HG03175 (cell line): ENCODE measurements at regions not wholly inside any gene's neighbourhood (a gene's known extent, or its start where the extent isn't known, plus 50 kb on each side); places are given as distances from the start of the nearest gene placed in this dataset.
"Not testable (repeated sequence)": the region's sequence is repeated elsewhere in the genome, so short reads cannot be mapped to it uniquely, and the experiment has no call there.

Source experiments
- ATAC-seq: cut with Tn5 transposase; IDR thresholded peaks from one replicate; pipeline ENCODE4 v1.9.1; 2021; ENCODE audit warnings: mild to moderate bottlenecking, moderate library complexity; ENCODE audit not compliant: unreplicated experiment

DNA sequence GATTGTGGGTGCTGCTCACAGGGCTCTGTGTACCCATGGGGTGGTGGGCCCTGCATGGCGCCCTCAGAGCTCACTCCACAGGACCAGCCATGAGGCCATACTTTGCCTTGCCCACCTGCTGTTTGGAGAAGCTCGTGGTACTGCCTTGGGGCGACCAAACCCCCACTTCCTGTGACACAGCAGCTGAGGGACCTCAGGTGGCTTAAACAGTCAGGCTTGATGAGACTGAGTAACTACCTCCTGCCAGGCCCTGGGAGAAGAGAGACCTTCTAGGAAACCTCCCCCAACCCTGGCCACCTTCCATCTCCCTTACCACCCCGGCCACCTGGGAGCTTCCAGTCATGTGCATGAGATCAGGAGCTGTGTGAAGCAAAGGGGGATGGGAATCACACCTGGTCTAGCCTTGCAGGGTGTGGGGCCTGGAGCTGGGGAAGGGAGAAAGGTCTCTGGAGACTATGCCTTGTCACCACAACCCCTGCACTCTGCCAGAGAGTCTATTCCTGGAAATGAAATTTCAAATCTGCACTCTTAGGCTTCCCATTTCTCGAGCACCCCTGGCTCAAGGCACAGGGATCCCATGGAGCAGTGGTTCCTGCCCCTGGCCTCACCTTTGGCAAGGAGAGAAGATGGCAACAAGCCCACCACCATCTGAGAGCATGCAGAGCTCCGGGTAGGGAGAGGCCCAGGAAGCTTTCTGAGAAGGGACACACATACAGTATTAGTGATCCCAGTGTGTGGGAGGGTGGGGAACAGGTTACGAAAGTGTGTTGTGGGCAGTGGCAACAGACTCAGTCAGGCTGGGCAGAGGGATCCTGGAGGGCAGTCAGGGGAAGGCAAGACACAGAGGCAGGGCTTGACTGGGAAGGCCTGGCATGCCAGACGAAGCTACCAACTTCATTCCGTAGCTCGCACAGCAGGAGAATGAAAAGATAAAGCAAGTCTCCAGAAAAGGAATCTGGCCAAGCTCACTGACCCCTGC lies 125.0 kb downstream of the URI1 start:
- ATAC-seq = no peak

GRCh38 chr19:30067956-30068506 lies 126.0 kb downstream of the URI1 start:
- not testable (repeated sequence) for ATAC-seq

GRCh38 chr19:30068528-30069395 lies 126.7 kb downstream of the URI1 start:
- ATAC-seq = no peak

GRCh38 chr19:30069535-30070197 lies 127.6 kb downstream of the URI1 start:
- ATAC-seq = no peak

GRCh38 chr19:30070198-30070967 lies 128.3 kb downstream of the URI1 start:
- ATAC-seq = no peak

- ATAC-seq = no peak
Measured at GRCh38 chr19:30070968-30071632, 129.1 kb downstream of the URI1 start.

DNA sequence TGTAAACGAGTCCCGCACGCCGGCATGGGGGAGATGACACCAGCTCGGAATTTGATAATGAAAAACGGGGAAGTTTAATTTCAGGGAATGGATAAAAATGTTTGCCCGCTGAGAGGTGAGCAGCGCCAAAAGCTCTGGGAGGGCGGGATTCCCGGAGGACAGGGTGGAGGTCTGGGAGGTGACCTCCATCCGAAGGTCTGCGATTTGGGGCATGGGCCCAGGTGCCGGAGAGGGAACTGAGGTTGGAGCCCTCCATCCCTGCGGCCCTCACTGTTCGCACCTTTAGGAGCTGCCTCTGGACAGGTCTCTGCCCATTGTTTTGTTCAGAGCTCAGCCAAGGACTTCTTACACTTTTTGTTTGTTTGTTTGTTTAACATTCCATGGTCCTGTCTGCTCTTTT lies 129.8 kb downstream of the URI1 start:
- ATAC-seq = no peak

GRCh38 chr19:30073152-30074000 lies 131.3 kb downstream of the URI1 start:
- no peak for ATAC-seq

- no peak for ATAC-seq
Measured at GRCh38 chr19:30074096-30074495, 132.1 kb downstream of the URI1 start.

- ATAC-seq = no peak
Measured at GRCh38 chr19:30074741-30075715, 133.0 kb downstream of the URI1 start.

DNA sequence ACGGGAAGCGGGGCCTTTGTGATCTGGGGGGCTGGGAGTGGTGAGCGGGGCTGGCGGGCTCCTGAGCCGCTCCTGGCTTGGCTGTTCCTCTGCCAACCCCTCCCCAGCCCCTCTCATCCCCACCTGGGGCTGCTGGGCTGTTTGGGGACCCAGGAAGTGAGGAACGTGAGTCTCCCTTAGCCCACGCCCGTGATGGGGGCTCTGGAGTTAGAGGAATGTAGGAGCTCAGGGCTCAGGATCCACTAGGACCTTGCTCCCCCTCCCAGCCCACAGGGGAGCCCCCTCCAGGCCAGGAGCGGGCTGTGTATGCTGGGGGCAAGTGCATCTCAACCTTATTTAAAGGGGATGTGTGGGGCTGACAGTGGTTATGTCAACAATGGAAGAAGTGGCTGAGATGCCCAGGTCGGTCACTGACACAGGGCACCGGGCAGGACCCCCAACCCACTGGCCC lies 134.1 kb downstream of the URI1 start:
- ATAC-seq = no peak

DNA sequence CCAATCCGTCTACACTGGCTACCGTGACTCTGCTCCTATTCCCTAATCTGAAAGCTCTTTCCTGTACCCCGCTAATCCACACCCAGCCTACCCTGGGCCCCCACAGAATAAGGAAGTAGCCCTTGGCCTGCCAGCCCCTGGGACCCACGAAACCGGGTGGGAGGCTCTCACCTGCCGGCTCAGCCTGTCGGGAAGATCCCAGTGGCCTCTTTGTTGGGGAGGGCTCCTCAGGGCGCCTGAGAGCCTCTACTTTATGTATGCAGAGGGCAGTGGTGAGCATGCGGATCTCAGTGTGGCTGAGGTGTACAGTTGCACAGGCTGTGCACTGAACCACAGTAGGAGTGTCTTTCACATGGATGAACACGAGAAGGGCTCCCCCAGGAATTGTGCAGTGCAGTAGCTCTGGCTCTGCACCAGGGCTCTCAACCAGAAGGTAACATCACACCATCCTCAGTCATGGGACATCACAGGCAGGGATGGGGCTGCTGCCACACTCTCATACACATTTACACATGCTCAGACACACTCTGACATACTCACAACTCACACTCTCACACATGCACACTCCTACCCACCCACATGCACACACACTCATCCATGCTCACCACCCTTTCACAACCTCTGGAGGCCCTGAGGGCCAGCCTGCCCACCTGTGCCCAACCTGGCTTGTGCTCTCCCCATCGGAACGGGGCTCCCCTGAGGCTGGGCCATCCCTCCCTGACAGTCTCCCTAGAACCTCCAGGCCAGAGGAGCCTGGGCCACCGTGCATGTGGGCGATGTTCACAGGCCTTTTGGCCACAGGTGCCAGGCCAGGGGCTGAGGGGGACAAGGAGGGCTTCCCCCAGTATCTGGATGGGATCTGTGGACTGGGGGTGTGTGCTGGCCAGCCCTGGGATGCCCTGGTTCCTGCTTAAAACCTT lies 135.0 kb downstream of the URI1 start:
- no peak for ATAC-seq

DNA sequence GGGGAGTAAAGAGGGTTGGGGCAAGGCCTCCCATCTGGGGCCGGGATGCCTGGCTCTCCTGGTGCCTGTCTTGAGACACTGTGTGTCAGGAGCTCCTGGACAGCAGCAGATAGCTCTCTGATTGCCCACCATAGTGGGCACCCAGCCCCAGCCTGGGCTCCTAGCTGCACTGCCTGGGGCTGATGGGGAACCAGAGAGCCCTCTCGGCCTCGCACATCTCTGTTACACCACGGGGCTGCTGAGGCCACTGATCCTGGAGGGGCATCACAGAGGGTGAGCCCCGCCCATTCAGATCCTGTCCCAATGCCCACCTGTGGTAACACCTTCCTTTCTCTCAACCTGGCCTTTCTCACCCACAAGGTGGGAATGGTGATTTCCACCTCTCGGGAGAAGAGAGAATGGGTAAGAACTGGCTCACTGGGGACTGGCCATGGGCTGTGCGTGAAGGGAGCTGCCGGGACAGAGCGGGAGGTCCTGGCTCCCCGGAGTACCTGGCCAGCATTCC lies 135.9 kb downstream of the URI1 start:
- ATAC-seq = no peak

GRCh38 chr19:30078381-30078910 lies 136.4 kb downstream of the URI1 start:
- no peak for ATAC-seq

DNA sequence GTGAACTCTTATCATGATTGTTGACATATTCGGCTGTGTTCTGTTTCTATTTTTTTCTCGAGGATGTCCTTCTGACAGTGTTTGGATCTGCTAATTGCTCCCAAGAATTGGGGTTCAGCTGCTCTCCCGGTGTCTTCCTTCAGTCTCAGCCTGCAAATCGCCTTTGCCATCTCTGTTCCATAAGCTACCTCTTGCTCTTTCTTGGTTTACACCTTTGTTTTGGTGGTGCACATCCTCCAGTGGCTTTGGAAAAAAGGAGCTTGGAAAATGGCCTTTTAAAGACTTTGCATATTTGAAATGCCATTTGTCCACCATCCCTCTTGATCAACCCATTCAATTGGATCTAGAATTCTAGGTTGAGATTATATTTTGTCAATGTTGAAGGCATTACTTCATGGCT lies 137.2 kb downstream of the URI1 start:
- no peak for ATAC-seq

GRCh38 chr19:30082168-30082567 lies 140.1 kb downstream of the URI1 start:
- no peak for ATAC-seq
